GM12873 (cell line): ENCODE measurements at regions not wholly inside any gene's neighbourhood (a gene's known extent, or its start where the extent isn't known, plus 50 kb on each side); places are given as distances from the start of the nearest gene placed in this dataset.

Source experiments
- CTCF ChIP-seq: IDR thresholded peaks from 2 replicates; pipeline ENCODE4 v1.5.1; 2012; ENCODE audit warnings: low read depth, mild to moderate bottlenecking, moderate library complexity, low read length, control low read depth; ENCODE audit not compliant: insufficient read depth; ENCODE audit errors: missing control alignments

DNA sequence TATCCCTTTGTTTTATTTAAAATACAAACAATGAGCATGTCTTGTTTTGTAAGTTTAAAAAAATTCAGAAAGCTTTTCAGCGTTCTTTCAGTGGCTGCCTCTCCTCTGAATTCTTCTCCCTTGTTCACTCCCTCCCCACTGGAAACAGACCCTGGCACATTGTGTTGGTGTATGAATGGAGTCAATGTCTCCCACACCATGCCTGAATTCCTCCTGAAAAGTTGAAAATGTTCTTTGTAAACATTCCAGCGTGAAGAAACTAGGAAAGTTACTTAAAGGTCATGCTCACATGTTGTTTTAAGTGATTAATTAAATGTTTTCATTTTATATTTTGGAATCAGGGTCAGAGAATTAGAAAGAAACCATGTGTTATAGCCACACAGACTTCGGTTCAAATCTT, 136.9 kb upstream of the DYNLRB2 start:
- TF ChIP-seq CTCF: no peak

GRCh38 chr16:80390871-80391489, 149.8 kb upstream of the DYNLRB2 start:
- TF ChIP-seq CTCF: no peak

DNA sequence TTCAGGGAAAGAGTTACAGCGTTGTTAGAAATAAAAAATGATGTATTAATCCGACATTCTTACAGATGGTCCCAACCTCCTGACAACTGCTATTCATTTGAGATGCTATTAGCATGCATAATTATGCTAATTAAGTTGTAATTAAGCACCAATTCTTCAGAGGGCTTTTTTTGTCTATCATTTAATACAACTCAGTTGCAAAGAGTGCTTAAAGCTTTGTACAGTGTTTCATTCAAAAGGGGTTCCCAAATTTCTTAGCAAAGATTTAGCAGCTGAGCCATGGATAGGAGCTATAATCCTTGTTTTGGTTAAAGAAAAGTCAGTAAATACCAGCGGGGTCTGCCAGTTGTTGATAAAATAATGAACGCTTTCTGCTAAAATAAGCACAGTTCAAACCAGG, 150.7 kb upstream of the DYNLRB2 start:
- TF ChIP-seq CTCF: no peak

DNA sequence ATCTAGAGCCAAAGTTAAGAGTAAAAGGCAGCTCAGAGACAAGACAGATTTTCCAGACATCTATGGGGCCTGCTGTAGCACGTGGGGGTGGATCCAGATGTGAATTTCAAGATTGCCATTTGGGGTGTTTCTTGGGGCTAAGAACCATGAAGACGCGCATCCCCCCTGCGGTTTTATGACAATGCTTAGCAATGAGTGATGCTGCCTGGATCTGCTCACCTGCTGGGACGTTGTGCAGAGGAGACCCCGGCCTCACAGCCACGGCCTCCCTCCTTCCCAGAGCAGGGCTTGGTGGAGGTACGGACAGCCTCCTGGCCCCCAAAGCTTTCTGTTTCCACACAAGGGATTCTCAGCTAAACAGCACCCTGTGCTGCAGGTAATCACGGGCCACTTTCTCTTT, 151.5 kb upstream of the DYNLRB2 start:
- no peak for TF ChIP-seq CTCF

- no peak for TF ChIP-seq CTCF
Observed at GRCh38 chr16:80387318-80387921, 153.4 kb upstream of the DYNLRB2 start.

DNA sequence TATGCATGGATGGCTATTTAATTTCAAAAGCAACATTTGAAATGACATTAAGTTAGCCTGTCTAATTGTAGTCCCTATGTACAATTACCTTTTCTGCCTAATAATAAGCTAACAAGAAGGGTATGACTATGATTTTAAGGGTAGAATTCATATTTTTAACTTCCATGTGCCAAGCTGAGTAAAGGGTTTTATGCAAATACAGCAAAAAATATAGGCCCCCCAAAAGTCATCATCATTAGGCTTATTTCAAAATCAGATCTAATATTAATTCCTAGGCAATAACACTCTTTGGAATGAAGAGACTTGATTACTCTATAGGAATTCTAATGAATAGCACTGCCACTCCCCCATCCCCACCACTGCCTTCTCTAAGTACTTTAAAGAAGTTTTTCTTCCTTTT, 155.9 kb upstream of the DYNLRB2 start:
- no peak for TF ChIP-seq CTCF

GRCh38 chr16:80380514-80380913, 160.3 kb upstream of the DYNLRB2 start:
- TF ChIP-seq CTCF: no peak
